GM18507 (cell line): ENCODE measurements at regions not wholly inside any gene's neighbourhood (a gene's known extent, or its start where the extent isn't known, plus 50 kb on each side); places are given as distances from the start of the nearest gene placed in this dataset.

Experiments used
- DNase-seq: peaks from one replicate; pipeline ENCODE4 v3.0.0; 2011; ENCODE audit warnings: low read depth; ENCODE audit not compliant: insufficient read length; ENCODE audit errors: extremely low spot score
- FAIRE-seq: peaks from 2 replicates; lab custom pipeline; 2011; peaks lifted over from hg19 to GRCh38; lab: Jason Lieb, UNC

DNA sequence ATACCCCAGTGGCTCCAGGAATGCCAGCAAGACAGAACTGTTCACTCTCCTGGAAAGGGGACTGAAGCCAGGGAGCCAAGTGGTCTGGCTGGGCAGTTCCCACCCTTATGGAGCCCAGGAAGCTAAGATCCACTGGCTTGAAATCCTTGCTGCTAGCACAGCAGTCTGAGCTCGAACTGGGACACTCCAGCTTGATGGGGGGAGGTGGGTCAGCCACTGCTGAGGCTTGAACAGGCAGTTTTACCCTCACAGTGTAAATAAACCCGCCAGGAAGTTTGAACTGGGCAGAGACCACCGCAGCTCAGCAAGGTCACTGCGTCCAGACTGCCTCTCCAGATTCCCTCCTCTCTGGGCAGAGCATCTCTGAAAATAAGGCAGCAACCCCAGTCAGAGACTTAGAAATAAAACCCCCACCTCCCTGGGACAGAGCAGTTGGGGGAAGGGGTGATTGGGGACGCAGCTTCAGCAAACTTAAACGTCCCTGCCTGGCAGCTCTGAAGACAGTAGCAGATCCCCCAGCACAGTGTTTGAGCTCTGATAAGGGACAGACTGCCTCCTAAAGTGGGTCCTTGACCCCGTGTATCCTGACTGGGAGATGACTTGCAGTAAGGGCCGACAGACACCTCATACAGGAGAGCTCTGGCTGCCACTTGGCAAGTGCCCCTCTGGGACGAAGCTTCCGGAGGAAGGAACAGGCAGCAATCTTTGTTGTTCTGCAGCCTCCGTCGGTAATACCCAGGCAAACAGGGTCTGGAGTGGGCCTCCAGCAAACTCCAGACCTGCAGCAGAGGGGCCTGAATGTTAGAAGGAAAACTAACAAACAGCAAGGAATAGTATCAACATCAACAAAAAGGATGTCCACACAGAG is 568.4 kb downstream of the PLA2G4A start:
- DNase-seq = no peak
- FAIRE-seq = no peak

DNA sequence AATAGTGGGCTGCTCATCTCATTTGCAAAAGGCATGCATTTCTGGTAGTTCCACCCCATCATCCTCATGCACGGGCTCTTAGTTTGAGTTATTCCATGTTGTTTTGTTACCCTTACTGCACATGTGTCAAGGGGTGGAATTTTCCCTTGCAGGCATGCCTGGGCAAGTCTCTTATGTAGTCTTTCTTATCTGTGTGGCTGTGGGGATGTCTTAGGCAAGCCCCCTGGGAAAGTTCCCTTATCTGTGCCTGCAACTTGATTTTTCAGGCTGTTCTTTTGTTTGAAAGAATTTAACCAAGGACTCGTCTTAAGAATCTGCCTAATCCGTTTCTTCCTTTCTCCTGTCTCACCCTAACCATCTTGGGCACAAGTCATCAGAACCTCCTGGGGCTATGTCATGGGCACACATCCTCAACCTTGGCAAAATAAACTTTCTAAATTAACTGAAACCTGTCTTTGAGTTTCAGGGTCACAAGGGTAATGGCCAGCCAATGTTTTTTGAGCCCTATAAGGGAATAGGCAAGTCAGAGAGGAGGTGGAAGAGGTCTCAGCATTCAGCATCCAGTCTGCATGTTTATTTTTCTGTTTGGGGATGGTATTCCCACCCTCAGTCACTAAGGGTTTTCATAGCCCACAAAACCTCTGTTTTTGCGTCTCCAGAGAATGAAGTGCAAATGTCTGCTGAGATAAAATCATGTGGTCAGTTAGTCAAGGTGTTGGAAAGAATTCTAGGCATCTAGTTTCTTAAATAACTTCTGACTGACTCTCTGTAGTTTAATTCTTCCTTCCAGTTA is 579.7 kb downstream of the PLA2G4A start:
- DNase-seq = no peak
- FAIRE-seq = no peak

DNA sequence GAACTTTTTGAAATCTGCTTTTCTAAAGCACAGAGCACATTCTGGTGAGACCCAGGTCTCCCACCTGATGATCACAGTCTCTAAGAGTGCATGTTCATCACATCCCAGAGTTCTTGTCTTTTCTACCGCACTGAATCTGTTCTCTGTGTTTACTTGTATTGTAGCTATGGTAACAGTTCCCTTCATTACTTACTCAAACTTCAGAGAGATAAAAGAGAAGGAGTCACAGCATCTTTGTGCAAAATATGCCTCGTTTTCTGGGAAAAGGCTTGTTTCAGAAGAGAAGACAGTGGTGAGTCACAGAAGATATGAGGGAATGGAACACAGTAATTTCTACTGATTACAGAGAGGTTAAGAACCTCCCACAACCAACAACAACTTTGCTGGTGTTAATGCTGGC is 580.6 kb downstream of the PLA2G4A start:
- no peak for FAIRE-seq
- DNase-seq = no peak

DNA sequence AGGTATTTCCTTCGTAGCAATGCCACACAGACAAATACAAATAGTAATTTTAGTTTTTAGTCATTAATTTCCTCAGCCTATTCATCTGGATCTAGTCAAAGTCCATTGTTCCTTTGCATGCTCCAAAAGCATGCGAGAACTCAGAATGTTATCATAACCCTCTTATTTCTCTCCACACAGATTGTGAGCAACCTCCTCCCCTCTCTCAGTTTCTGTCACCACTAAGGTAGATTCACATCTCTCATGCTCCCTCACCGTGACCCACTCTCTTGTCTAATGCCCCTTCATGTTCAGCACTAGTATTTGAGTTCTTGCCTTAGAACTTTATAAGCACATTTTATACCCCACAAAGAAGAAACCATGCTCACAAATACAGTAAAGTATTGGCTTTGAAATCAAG is 582.4 kb downstream of the PLA2G4A start:
- FAIRE-seq (no peak), DNase-seq (no peak)

DNA sequence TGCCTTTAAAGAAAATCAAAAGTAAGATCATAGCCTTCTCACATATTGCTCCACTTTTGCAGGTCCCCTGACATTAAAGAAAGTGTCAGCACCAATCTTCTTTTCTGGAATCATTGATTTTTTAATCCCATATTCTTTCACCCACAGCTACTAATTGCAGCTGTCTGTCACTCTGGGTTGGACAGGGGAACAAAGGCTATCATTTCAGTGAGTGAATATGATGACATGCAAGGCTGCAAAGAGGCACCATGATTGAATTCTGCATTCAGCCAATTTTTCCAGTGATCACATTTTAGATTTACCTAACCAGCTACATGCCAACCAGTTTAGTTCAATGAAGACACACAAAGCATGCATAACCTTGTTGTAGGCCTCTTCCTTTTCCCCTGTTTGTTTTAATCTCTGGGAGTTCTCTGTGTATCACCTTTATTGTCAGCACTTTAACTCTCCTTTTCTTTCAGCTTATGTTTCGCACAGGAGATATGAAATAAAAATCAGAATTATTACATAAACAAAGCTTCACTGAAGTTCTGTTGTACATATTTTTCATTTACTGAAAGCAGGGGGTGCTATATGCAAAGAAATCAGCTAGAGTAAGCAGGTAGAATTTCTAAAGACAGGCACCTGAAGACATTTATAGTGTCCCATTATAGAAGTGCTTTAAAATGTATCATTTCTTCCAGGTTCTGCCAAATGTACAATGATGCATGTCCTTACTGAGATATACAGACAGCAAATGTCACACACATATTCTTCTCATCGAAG is 584.8 kb downstream of the PLA2G4A start:
- FAIRE-seq (no peak), DNase-seq (no peak)

DNA sequence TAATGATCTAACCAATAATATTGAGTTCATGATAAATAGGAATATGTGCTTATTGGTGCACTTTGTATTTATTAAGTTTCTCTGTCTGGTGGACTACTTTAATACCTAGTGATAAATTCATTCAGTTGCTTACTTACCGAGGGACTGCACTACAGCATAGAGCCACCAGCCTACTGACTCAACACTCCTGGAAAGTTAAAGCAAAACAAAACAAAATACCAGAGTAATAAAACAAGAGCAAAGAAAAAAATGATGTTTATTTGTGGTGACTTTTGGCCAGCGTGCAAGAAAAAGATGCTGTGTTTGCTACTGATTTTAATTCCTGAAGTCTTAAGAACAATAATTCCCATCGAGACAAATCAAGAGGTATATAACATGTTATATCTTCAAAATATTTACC is 586.3 kb downstream of the PLA2G4A start:
- FAIRE-seq = no peak

DNA sequence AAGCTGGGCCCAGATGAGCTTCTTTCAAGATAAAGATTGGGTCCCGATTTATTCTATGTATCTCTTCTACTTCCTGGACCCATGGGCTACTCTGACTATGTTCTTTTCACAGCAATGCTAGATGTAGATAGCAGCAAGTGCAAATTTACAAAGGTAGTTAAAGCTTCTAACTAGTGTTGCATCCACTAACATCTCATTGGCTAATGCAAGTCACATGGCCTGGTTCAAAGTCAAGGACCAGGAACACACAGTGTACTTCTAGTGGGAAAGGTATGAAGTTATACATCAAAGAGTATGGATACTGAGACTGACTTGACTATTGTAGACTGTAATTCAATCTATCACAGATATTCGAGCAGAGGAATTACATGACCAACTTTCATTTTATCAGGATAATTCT is 588.8 kb downstream of the PLA2G4A start:
- FAIRE-seq = no peak
- DNase-seq = no peak

More for the DNA sequence above, 586.3 kb downstream of the PLA2G4A start:
- no peak for DNase-seq

DNA sequence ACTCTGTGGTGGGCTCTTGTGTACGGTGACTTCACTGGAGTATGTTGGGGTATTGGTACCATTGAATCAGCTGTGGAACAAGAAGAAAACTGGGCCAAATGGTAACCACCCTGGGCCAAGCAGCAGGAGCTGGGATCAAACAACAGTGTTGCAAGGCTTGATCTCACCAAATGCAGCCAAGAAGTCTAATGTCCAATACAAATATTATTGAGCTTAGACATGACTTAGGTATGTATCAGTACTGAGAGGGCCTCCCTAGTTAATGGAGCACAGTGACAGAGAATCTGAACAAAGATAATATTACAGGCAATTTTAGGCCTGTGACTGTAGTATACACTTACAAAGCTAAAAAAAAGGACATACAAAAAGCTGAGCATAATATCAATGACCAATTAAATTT is 604.8 kb downstream of the PLA2G4A start:
- no peak for FAIRE-seq
- no peak for DNase-seq

DNA sequence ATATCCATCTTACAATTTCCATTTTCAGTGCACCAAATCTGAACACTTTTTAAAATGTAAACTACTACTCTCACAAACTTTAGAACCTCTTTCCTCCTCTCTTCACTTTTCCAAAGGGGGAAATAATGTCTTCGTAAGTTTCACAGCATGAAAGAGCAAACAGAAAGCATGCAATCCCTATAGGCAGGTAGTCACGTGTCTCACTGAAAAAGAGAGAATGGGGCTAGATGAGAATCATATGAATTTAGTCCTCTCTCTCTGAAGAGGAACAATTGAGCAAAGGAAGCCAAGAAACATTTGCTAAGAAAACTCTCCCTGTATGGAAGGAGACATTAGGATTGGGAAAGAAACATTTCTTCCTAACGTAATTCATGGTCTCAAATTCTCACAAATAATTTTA is 613.9 kb downstream of the PLA2G4A start:
- FAIRE-seq = no peak
- no peak for DNase-seq

DNA sequence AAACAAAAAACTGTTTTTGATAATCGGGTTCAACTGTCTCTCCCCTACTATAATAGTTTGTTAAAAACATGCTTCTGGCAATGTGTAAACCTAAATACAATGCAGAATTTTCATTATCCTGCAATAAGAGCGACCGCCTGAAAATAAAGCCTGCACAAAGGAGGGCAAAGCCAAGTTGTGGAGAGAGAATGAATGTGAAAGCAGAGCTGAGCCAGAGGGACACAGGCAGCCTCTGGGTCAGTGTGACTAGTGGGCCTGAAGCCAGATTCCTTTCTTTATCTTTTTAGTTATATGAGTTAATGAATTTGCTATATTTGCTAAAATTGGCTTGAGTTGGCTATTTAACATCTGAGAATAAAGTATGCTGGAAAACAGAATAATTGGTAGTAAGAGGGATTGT is 615.2 kb downstream of the PLA2G4A start:
- FAIRE-seq (no peak), DNase-seq (no peak)

DNA sequence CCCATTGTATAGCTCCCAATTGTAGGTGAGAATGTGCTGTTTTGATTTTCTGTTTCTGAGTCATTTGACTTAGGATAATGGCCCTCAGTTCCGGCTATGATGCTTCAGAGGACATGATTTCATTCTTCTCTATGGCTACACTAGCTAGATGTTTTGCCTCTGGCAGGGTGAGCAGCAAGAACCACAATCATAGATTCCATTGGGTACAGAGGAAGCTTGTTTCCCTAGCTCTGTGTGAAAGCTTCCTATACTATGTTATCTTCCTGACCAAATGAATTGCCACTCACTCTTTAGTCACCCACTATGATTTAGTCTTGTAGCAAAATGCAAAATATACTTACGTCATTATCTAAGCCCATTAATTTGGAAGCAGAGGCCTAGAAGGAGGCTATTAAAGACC is 616.3 kb downstream of the PLA2G4A start:
- FAIRE-seq (no peak), DNase-seq (no peak)

DNA sequence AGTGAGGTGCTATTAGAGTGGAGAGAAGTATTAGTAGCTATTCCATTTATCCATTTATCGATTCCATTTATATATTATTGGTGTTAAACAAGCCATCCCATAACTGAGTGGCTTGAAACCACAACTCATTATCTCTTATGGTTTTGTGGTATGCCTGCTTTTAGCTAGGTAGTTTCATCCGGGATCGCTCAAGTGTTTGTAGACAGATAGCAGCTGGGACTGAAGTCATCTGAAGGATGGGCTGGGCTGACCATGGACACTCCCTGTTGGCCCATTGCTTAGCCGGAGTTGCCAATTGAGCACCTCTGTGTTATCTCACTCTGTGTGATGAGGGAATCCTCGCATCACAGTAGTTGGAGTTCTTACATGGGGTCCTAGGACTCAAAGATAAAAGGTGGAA is 622.5 kb downstream of the PLA2G4A start:
- FAIRE-seq (no peak), DNase-seq (no peak)

DNA sequence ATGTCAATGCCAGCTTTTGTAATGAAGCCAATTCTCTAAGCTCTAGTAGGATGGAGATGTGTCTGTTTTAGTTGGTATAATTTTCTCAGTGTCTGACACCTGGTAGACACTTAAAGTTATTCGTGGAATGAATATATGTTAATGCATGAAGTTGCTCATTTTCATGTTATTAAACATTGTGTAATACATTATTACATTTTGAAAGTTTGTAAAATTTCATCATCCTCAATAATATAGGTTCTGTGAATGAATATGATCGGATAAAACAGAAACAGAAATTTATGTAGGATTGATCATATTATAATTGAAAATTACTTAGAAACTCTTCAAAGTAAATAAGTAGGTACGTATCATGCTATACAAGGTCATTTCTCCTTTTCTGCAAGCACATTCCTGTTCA is 625.3 kb downstream of the PLA2G4A start:
- FAIRE-seq = no peak
- no peak for DNase-seq

DNA sequence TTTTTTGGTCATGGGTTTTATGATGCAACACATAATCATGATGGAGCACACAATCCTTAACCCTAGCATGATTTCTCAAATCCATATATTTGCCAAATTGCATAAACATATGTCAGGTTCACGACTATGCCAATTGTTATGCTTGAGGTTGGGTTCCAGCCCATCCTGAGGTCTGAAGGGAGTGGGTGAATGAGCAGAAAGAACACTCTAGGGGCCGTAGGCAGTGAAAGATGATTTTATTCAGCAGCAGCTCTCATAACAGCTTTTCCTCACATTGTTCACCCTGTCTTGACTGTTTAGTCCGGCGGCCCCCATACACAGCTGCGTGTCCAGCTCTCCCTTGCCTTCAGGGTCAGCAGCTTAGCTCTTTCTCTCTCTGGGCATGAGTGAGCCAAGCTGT is 627.7 kb downstream of the PLA2G4A start:
- DNase-seq (no peak), FAIRE-seq (no peak)

DNA sequence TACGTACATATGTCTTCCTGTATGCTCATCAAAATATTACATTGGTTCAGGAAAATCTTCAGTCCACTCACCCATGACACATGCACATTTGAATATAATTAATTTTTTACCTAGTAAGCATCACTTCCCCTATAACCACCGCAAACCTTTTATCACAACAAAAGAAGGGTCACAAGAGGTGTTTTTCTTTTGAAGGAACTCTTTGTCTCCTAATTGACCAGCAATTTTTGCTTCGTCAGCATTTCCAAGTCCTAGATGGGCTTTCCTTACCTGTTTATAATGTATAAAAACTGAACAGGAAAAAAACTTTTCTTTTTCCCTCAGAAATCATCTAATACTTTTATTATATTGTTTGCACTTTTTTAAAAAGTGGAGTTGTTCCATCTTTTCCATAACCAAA is 631.3 kb downstream of the PLA2G4A start:
- no peak for DNase-seq
- no peak for FAIRE-seq

DNA sequence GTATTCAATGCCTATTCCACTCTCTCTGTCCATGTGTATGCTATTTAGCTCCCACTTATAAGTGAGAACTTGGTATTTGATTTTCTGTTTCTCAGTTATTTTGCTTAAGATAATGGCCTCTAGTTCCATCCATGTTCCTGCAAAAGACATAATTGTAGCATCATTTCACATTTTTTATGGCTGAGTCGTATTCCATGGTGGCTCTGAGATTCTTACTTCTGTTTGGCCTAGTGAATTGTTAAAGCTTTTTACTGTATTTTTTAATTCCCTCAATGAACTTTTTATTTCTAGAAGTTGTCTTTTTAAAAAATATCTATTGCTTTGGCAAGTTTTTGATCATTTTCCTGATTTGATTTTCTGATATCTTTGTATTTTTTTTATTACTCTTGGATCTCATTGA is 635.6 kb downstream of the PLA2G4A start:
- no peak for DNase-seq
- FAIRE-seq = no peak

DNA sequence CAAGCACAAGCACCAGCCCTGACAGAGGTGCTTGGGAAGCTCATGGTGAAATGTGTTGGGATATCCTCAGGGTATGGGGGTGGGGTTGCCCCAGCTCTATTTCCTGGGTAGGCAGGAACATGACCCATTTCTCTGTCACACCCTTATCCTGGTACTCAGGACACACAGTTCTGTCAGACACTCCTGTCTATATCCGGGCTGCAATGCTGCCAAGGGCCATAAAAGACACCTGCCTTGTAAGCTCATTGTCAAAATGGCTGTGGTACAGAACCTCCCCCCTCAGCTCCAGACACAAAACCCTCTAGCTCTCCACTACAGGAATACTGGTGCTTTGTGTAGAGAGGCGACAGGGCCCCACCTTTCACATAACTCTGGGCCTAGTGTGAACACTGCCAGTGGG is 636.7 kb downstream of the PLA2G4A start:
- no peak for DNase-seq

DNA sequence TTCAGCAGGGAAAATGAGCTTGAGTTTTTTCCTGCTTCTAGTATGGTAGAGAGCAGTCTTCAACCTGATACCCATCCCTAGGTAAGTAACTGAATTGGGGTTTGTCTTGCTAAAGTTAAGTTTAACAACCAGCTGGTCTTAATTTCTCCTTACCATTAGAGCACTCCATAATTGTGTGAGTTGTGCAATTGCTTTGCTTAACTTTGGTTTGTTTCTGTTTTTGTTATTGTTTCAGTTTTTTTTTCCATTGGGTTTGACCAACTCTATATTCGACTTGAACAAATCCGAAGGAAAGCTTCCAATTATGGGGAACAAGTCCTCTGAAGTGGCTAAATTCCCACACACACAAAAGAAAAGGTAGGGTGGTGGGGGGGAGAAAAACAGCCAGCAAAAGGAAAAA is 641.1 kb downstream of the PLA2G4A start:
- FAIRE-seq (no peak), DNase-seq (no peak)

More for the DNA sequence above, 636.7 kb downstream of the PLA2G4A start:
- FAIRE-seq = no peak

DNA sequence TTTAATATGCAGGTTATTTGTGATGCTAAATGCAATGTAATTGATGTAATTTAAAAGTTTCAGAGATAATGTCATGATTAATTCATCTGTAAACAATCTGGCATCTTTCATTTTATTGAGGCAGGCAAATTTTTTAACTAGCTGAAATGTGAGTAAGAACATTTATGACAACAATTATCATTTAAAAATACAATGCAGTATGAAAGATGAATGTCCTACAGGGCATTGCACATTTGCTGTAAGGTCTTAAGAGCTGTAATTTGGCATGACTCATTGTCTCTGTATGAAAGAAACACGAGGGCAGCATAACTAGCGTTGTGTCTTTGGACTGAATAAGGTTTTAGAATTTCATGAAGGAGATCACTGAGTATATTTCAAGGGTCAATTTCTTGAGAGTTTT is 642.8 kb downstream of the PLA2G4A start:
- FAIRE-seq = no peak
- no peak for DNase-seq

DNA sequence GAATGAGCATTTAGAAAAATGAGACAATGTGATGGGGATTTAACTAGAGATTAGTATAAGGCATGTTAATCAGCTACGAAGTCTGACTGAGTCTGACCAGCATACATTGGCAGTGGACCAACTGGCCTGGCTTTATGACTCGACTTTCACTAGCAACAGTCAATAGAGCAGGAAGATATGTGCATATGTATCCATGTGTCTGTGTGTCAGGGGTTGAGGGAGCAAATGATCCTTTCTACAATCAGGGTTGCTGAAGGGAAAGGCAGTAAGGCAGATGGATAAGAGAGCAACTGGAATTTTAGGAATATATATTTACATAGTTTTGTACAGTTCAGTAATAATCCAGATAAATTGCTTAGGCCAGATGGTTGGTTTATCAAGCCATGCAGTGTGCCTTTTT is 645.6 kb downstream of the PLA2G4A start:
- FAIRE-seq (no peak), DNase-seq (no peak)
